GM23248 (cell line): ENCODE measurements at regions not wholly inside any gene's neighbourhood (a gene's known extent, or its start where the extent isn't known, plus 50 kb on each side); places are given as distances from the start of the nearest gene placed in this dataset.
"Not testable (repeated sequence)": the region's sequence is repeated elsewhere in the genome, so short reads cannot be mapped to it uniquely, and the experiment has no call there.

Experiments
- DNase-seq: peaks from one replicate; pipeline ENCODE4 v3.0.0-alpha.2; 2015
- H2AFZ ChIP-seq: fragments of 200-600 bp; sonication (generic); 2 replicates; pipeline ENCODE4 v1.6.1; 2016; ENCODE audit warnings: antibody characterized with exemption
- H3F3A ChIP-seq: fragments of 200-600 bp; sonication (generic); 2 replicates; pipeline ENCODE4 v1.6.1; 2016; ENCODE audit warnings: mild to moderate bottlenecking, antibody characterized with exemption, mixed run types; ENCODE audit not compliant: insufficient read depth
- H3K27ac ChIP-seq: fragments of 200-600 bp; sonication (generic); 2 replicates; pipeline ENCODE4 v1.5.1; 2016; ENCODE audit warnings: mild to moderate bottlenecking
- H3K27me3 ChIP-seq: fragments of 200-600 bp; sonication (generic); replicated peaks from 2 replicates; pipeline ENCODE4 v1.6.1; 2016; ENCODE audit warnings: mild to moderate bottlenecking; ENCODE audit not compliant: insufficient read depth
- H3K36me3 ChIP-seq: fragments of 200-600 bp; sonication (generic); 2 replicates; pipeline ENCODE4 v1.6.1; 2016; ENCODE audit warnings: low read depth, mild to moderate bottlenecking
- H3K4me1 ChIP-seq: fragments of 200-600 bp; sonication (generic); 2 replicates; pipeline ENCODE4 v1.6.1; 2016; ENCODE audit warnings: mild to moderate bottlenecking; ENCODE audit not compliant: insufficient read depth
- H3K4me2 ChIP-seq: fragments of 200-600 bp; sonication (generic); one replicate; pipeline ENCODE4 v1.6.1; 2016; ENCODE audit warnings: mild to moderate bottlenecking; ENCODE audit not compliant: unreplicated experiment
- H3K4me3 ChIP-seq: fragments of 200-600 bp; sonication (generic); 2 replicates; pipeline ENCODE4 v1.5.1; 2016; ENCODE audit warnings: mild to moderate bottlenecking
- H3K79me2 ChIP-seq: fragments of 200-600 bp; sonication (generic); 2 replicates; pipeline ENCODE4 v1.6.1; 2016; ENCODE audit warnings: mild to moderate bottlenecking; ENCODE audit not compliant: insufficient read depth
- H3K9ac ChIP-seq: fragments of 200-600 bp; sonication (generic); 2 replicates; pipeline ENCODE4 v1.6.1; 2016; ENCODE audit warnings: mild to moderate bottlenecking
- H3K9me2 ChIP-seq: fragments of 200-600 bp; sonication (generic); 2 replicates; pipeline ENCODE4 v1.6.1; 2016; ENCODE audit warnings: mixed run types, mild to moderate bottlenecking, moderate library complexity; ENCODE audit not compliant: insufficient read depth
- H3K9me3 ChIP-seq: fragments of 200-600 bp; sonication (generic); one replicate; pipeline ENCODE4 v1.6.1; 2017; ENCODE audit warnings: low read depth
- H4K20me1 ChIP-seq: fragments of 200-600 bp; sonication (generic); 2 replicates; pipeline ENCODE4 v1.6.0; 2016; ENCODE audit not compliant: insufficient read depth
- EZH2 ChIP-seq: fragments of 200-600 bp; sonication (generic); IDR thresholded peaks from 2 replicates; pipeline ENCODE4 v1.6.1; 2018; ENCODE audit warnings: antibody characterized with exemption, mild to moderate bottlenecking; ENCODE audit not compliant: insufficient read depth, poor library complexity, severe bottlenecking
- EZH2phosphoT487 ChIP-seq: fragments of 200-600 bp; sonication (generic); IDR thresholded peaks from 2 replicates; pipeline ENCODE4 v1.6.1; 2018; ENCODE audit warnings: antibody characterized with exemption, moderate library complexity, mild to moderate bottlenecking, low read depth; ENCODE audit not compliant: insufficient read depth
- WGBS, 2 experiments: methylation state at CpG; one replicate each; pipeline ENCODE4 v1.1.6; 2015 to 2017; ENCODE audit warnings: low lambda C conversion rate in 2 of 2, low coverage in 1 of 2; ENCODE audit errors: missing lambda C conversion rate in 2 of 2; 5-methylcytosine and 5-hydroxymethylcytosine counted together
- in situ Hi-C: fragments of 300-500 bp; cut with MboI; formaldehyde crosslinking; loops from 2 replicates; pipeline ENCODE4 v1.15.0; 2020

DNA sequence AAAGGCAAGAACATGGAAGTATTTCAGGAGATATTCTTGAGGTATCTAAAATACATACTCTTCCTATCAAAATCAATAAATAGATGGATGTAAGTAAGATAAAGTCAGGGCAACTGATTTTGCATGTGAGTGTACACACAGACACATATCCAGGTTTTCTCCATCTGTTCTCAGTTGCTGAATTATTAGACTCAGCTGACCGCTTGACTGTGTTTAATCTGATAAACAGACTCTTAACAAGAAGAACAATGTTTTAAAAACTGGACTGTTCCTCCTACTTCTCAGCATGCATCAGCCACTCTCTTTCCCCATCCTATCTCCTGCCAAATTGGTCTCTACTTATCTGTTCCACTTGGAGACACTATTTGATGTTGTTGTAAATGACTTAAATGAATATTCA is 73.5 kb downstream of the GOLGA8G start:
- Histone ChIP-seq H3K4me2 (no peak overlapping the region), H3K9ac (no peak overlapping the region), H2AFZ (no peak overlapping the region), H3K79me2 (no peaks in the 10 kb centered on the region), H3K36me3 (no peaks in the 10 kb centered on the region), H3K9me3 (no peaks in the 10 kb centered on the region), H3K4me3 (no peak overlapping the region), H4K20me1 (no peaks in the 10 kb centered on the region), H3F3A (no peaks in the 10 kb centered on the region), H3K27me3 (peaks cover 19% of the 10 kb centered on the region; the same call in 1 of the 2 replicates), H3K9me2 (no peaks in the 10 kb centered on the region), H3K27ac (no peak overlapping the region), H3K4me1 (no peaks in the 10 kb centered on the region)
- no peak for DNase-seq
- in situ Hi-C loops: no loop called here
- TF ChIP-seq EZH2: no peak
- no peak for TF ChIP-seq EZH2phosphoT487
- 32 to 37% methylated on average over 1 of the region's 1 CpG for WGBS, 2 experiments

DNA sequence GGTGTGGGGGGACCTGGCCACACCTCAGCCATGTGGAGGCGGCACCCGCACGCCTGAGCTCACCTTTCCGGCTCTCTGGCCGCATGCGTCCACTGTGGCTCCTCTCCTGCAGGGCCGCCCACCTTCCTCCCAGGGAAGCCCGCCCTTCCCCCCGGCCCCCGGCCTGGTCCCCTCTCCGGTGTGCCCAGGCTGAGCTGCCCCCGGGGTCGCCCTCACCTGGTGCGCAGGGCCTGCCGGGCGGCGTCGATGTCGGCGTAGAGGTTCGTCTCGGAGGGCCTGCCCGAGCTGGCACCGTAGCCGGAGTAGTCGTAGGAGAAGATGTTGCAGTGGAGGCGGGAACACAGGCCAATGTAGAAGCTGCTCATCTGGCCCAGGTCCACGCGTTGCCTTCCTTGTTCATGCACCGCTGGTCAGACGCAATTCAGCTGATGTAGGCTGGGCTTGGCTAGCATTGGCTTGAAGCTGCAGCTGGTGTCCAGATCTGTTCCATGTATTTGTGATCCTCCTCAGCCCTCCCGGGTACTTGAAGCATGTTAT is 75.3 kb downstream of the GOLGA8G start:
- H4K20me1 ChIP-seq, H3K9me3 ChIP-seq, H2AFZ ChIP-seq, H3K36me3 ChIP-seq, H3K4me3 ChIP-seq, H3K79me2 ChIP-seq, H3K4me2 ChIP-seq, H3K9ac ChIP-seq, H3K9me2 ChIP-seq, H3K27ac ChIP-seq, H3F3A ChIP-seq, H3K4me1 ChIP-seq, in situ Hi-C loops: not testable (repeated sequence)
- H3K27me3 ChIP-seq: peaks cover 19% of the 10 kb centered on the region; the same call in 1 of the 2 replicates
- 52 to 60% methylated on average over 23 to 32 of the region's 32 CpGs for WGBS, 2 experiments
- DNase-seq: peak; percentile 4

DNA sequence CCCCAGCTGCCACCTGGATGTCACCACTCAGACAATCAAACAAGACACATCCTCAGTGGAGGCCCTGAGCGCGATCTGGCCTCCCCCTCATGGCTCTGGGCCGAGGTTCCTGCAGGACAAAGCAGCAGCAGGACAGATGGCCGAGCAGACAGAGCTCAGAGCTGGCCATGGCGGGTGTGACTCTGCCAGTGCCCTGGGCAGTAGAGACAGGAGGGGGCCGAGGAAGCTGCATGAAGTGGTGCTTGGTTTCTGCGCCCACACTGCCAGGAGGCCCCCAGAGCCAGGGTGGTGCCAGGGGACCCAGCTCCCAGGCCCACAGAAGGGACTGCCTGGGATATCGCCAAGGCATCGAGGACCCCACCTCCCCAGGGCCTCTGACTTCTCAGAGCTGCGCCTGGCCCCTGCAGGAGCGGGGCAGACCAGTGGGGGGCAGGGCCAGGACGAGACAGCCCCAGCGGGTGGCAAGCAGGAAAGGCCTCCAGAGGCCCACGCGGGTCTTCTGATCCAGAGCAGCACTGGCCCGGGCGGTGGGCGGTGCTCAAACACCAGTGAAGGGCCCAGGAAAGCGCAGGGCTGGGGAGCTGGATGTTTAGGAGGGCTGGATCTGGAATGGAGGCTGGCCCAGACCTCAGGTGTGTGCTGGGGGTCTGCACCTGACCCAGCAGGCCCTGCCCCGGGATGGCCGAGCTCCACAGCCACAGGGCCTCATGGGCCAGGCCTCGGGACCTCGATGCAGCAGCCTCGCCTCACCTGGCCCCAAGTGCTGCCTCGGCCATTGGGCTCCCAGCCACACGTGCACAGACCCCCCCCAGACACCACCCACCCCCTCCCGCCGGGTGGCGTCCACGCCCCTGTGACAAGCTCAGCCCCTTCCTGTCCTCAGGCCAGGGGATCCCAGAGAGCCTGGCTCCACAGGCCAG is 76.0 kb downstream of the GOLGA8G start:
- Histone ChIP-seq H2AFZ (no peak overlapping the region), H3K9me2 (no peaks in the 10 kb centered on the region), H3K27ac (no peak overlapping the region), H3K79me2 (no peaks in the 10 kb centered on the region), H4K20me1 (no peaks in the 10 kb centered on the region), H3K4me1 (no peaks in the 10 kb centered on the region), H3K4me2 (no peak overlapping the region), H3K9ac (no peak overlapping the region), H3K4me3 (no peak overlapping the region), H3K27me3 (peaks cover 19% of the 10 kb centered on the region; the same call in 1 of the 2 replicates), H3K9me3 (no peaks in the 10 kb centered on the region), H3F3A (no peaks in the 10 kb centered on the region), H3K36me3 (no peaks in the 10 kb centered on the region)
- DNase-seq: no peak
- TF ChIP-seq EZH2 (no peak), EZH2phosphoT487 (no peak)
- in situ Hi-C loops: no loop called here
- 63 to 64% methylated on average over 26 to 30 of the region's 30 CpGs for WGBS, 2 experiments

DNA sequence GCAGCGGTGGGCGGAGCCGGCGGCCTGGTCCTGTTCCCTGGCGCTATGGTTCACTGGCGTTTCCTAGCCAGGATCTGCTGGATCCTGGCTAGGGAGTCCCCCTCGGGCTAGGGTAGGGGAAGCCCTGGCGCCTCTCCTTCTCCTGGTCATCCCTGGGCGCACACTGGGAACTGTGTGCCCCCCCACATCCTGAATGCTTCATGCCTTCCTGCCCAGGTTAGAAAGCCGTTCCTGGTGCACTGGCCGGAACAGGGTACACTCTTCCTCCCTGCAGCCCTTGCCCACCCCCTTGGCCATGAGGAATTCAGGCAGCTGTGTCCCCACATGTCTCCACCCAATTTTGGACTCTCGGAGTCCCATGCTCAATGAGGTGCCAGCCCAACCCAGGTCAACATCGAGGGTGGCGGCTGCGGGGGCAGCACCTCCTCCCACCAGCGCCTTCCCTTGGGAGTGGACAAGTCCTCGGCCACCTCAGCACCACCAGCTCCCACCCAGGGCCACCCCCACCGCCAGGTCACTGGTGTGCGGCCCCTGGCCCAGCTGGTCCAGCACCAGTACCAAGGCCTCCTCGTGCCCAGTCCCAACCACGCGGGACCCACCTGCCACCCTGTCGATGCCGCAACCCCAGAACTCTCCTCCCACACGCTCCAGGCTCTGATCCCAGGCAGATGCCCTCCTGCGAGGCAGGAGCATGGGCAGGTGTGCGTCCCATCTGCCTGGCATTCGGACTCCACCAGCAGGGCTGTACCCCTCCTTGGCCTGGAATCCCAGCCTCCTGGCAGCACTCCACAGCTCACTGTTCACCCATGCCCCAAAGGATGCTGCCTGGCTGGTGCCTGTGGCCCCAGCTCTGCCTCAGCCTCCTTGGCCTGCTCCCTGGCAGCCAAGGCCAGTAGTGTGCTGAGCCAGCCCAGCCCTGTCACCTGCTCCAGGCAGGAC is 77.0 kb downstream of the GOLGA8G start:
- H3K9me3 ChIP-seq, H3K4me1 ChIP-seq, H3K4me2 ChIP-seq, H3K9me2 ChIP-seq, H3K9ac ChIP-seq, H3F3A ChIP-seq, H3K4me3 ChIP-seq, DNase-seq, H4K20me1 ChIP-seq, H3K36me3 ChIP-seq, H3K79me2 ChIP-seq, in situ Hi-C loops, H2AFZ ChIP-seq, H3K27ac ChIP-seq: not testable (repeated sequence)
- 67 to 72% methylated on average over 19 to 24 of the region's 28 CpGs for WGBS, 2 experiments
- peaks cover 19% of the 10 kb centered on the region; the same call in 1 of the 2 replicates for H3K27me3 ChIP-seq

DNA sequence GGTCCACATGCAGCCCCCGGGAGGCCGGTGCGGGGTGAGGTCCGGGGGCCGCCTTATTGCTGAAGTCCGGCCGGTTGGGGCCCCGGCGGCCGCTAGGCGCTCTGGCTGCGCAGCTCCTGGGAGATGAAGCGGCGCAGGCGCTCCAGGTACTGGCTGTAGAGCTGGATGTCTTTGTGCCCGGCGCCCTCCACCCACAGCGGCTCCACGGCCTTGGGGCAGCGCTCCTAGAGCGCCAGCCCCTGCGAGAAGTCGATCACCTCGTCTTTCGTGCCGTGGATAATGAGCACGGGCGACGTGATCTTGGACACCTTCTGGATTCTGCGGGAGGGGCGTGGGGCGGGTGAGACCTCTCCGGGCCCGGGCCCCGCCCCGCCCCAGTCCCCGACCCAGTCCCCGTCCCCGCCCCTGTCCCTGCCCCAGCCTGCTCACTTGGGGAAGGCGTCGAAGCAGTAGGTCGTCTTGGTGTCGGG is 76.3 kb downstream of the GOLGA8F start:
- H3K9me2 ChIP-seq, H3K4me1 ChIP-seq, H3K9ac ChIP-seq, H3K4me2 ChIP-seq, H2AFZ ChIP-seq, H3K9me3 ChIP-seq, in situ Hi-C loops, H3K79me2 ChIP-seq, H3K36me3 ChIP-seq, DNase-seq, H3K27ac ChIP-seq, H3K4me3 ChIP-seq, H3F3A ChIP-seq, H4K20me1 ChIP-seq: not testable (repeated sequence)
- H3K27me3 ChIP-seq: peaks cover 19% of the 10 kb centered on the region; the same call in 1 of the 2 replicates
- 5 to 6% methylated on average over 6 to 17 of the region's 43 CpGs for WGBS, 2 experiments
